WTC11 (cell line): ENCODE measurements at regions not wholly inside any gene's neighbourhood (a gene's known extent, or its start where the extent isn't known, plus 50 kb on each side); places are given as distances from the start of the nearest gene placed in this dataset.

Source experiments
- ATAC-seq: fragments of 200-7000 bp; cut with Tn5 transposase; 2 replicates; pipeline ENCODE4 v1.10.0; 2021; ENCODE audit warnings: mild to moderate bottlenecking, moderate library complexity
- CTCF ChIA-PET: fragments of 300-600 bp; sonication (Branson Sonifier 250); formaldehyde crosslinking; loops from one replicate; lab custom pipeline; 2021; ENCODE audit warnings: antibody characterized with exemption; lab: Charles Lee
- POLR2A ChIA-PET: fragments of 350-600 bp; sonication (Branson Sonifier 250); formaldehyde crosslinking; loops from one replicate; lab custom pipeline; 2021; ENCODE audit warnings: antibody characterized with exemption; lab: Charles Lee
- DNase-seq: peaks from one replicate; pipeline ENCODE4 v3.0.0; 2021; ENCODE audit warnings: low spot score
- H3K27ac Mint-ChIP-seq: 2 replicates; pipeline ENCODE4 v1.8.0; 2021; ENCODE audit warnings: mixed read lengths
- H3K27me3 Mint-ChIP-seq: 2 replicates; pipeline ENCODE4 v1.8.0; 2021; ENCODE audit warnings: low read depth, mild to moderate bottlenecking, moderate library complexity, mixed read lengths
- H3K36me3 Mint-ChIP-seq: 2 replicates; pipeline ENCODE4 v1.8.0; 2021; ENCODE audit warnings: mixed read lengths
- H3K4me1 Mint-ChIP-seq: 2 replicates; pipeline ENCODE4 v1.8.0; 2022; ENCODE audit warnings: mixed read lengths
- H3K4me3 Mint-ChIP-seq: 2 replicates; pipeline ENCODE4 v1.8.0; 2021; ENCODE audit warnings: mild to moderate bottlenecking, moderate library complexity, mixed read lengths
- H3K9me3 Mint-ChIP-seq: 2 replicates; pipeline ENCODE4 v1.8.0; 2021; ENCODE audit warnings: mixed read lengths
- CREM ChIP-seq: sonication (generic); formaldehyde crosslinking; IDR thresholded peaks from 2 replicates; pipeline ENCODE4 v1.8.1; 2022; ENCODE audit warnings: mild to moderate bottlenecking, missing genetic modification reagents, moderate library complexity
- E2F1 ChIP-seq: sonication (generic); formaldehyde crosslinking; IDR thresholded peaks from 2 replicates; pipeline ENCODE4 v1.8.0; 2022; ENCODE audit warnings: mild to moderate bottlenecking, missing genetic modification reagents
- ELF4 ChIP-seq: sonication (generic); formaldehyde crosslinking; IDR thresholded peaks from 2 replicates; pipeline ENCODE4 v1.8.1; 2022; ENCODE audit warnings: low read depth, mild to moderate bottlenecking, moderate library complexity, missing genetic modification reagents
- ESRRA ChIP-seq: sonication (generic); formaldehyde crosslinking; IDR thresholded peaks from 2 replicates; pipeline ENCODE4 v1.8.1; 2022; ENCODE audit warnings: mild to moderate bottlenecking, missing genetic modification reagents, borderline replicate concordance
- FOXP1 ChIP-seq: sonication (generic); formaldehyde crosslinking; IDR thresholded peaks from 2 replicates; pipeline ENCODE4 v1.8.0; 2022; ENCODE audit warnings: missing genetic modification reagents, mild to moderate bottlenecking, moderate library complexity, borderline replicate concordance
- GABPB1 ChIP-seq: sonication (generic); formaldehyde crosslinking; IDR thresholded peaks from 2 replicates; pipeline ENCODE4 v1.8.1; 2023; ENCODE audit warnings: mild to moderate bottlenecking, missing genetic modification reagents
- HMGA2 ChIP-seq: fragments of 250-450 bp; sonication (Bioruptor Pico); IDR thresholded peaks from 2 replicates; pipeline ENCODE4 v1.4.0; 2021; ENCODE audit warnings: mild to moderate bottlenecking, moderate library complexity
- KAT7 ChIP-seq: sonication (generic); formaldehyde crosslinking; IDR thresholded peaks from 2 replicates; pipeline ENCODE4 v1.8.1; 2023; ENCODE audit warnings: missing genetic modification reagents, mild to moderate bottlenecking, borderline replicate concordance
- NFYB ChIP-seq: sonication (generic); formaldehyde crosslinking; conservative IDR thresholded peaks from 2 replicates; pipeline ENCODE4 v1.8.0; 2022; ENCODE audit warnings: low read depth, missing genetic modification reagents
- OVOL2 ChIP-seq: fragments of 250-450 bp; sonication (Bioruptor Pico); IDR thresholded peaks from 2 replicates; pipeline ENCODE4 v1.9.0; 2021; ENCODE audit warnings: mild to moderate bottlenecking, borderline replicate concordance
- PRRX2 ChIP-seq: fragments of 250-450 bp; sonication (Bioruptor Pico); IDR thresholded peaks from 2 replicates; pipeline ENCODE4 v1.8.0; 2021; ENCODE audit warnings: mild to moderate bottlenecking
- RORB ChIP-seq: fragments of 250-450 bp; sonication (Bioruptor Pico); IDR thresholded peaks from 2 replicates; pipeline ENCODE4 v1.9.0; 2021; ENCODE audit warnings: mild to moderate bottlenecking
- SOX15 ChIP-seq: fragments of 250-450 bp; sonication (Bioruptor Pico); IDR thresholded peaks from 2 replicates; pipeline ENCODE4 v1.9.0; 2021; ENCODE audit warnings: mild to moderate bottlenecking
- SP1 ChIP-seq: sonication (generic); formaldehyde crosslinking; conservative IDR thresholded peaks from 2 replicates; pipeline ENCODE4 v1.8.1; 2022; ENCODE audit warnings: missing genetic modification reagents
- TCF7 ChIP-seq: sonication (generic); formaldehyde crosslinking; IDR thresholded peaks from 2 replicates; pipeline ENCODE4 v1.8.0; 2022; ENCODE audit warnings: mild to moderate bottlenecking, low read depth, missing genetic modification reagents, moderate library complexity
- TEAD4 ChIP-seq: sonication (generic); formaldehyde crosslinking; IDR thresholded peaks from 2 replicates; pipeline ENCODE4 v1.8.0; 2022; ENCODE audit warnings: mild to moderate bottlenecking, missing genetic modification reagents
- ZNF416 ChIP-seq: fragments of 250-450 bp; sonication (Bioruptor Pico); IDR thresholded peaks from 2 replicates; pipeline ENCODE4 v1.9.0; 2021; ENCODE audit warnings: mild to moderate bottlenecking, inconsistent platforms
- TF ChIP-seq, protein P1 (sequence below): sonication (generic); formaldehyde crosslinking; IDR thresholded peaks from 2 replicates; pipeline ENCODE4 v1.8.1; 2022; ENCODE audit warnings: low read depth, mild to moderate bottlenecking, moderate library complexity, missing genetic modification reagents, borderline replicate concordance
- TF ChIP-seq, protein P2 (sequence below): fragments of 250-450 bp; sonication (Bioruptor Pico); IDR thresholded peaks from 2 replicates; pipeline ENCODE4 v1.9.0; 2021; ENCODE audit warnings: moderate library complexity, mild to moderate bottlenecking, inconsistent platforms, borderline replicate concordance
- TF ChIP-seq, protein P3 (sequence below): sonication (generic); formaldehyde crosslinking; IDR thresholded peaks from 2 replicates; pipeline ENCODE4 v1.8.1; 2022; ENCODE audit warnings: mild to moderate bottlenecking, moderate library complexity, missing genetic modification reagents
- TF ChIP-seq, protein P4 (sequence below): sonication (generic); formaldehyde crosslinking; IDR thresholded peaks from 2 replicates; pipeline ENCODE4 v1.8.0; 2022; ENCODE audit warnings: mild to moderate bottlenecking, missing genetic modification reagents
- TF ChIP-seq, protein P5 (sequence below): fragments of 250-450 bp; sonication (Bioruptor Pico); IDR thresholded peaks from 2 replicates; pipeline ENCODE4 v1.8.0; 2021; ENCODE audit warnings: mild to moderate bottlenecking

GRCh38 chr4:153969542-153969941 lies 180.7 kb upstream of the SFRP2 start:
- Mint-ChIP-seq H3K4me1 (no peaks in the 10 kb centered on the region), H3K4me3 (no peak overlapping the region), H3K27ac (no peak overlapping the region), H3K36me3 (peaks cover 13% of the 10 kb centered on the region), H3K9me3 (peaks cover 27% of the 10 kb centered on the region), H3K27me3 (peaks cover 3% of the 10 kb centered on the region; the same call in 1 of the 2 replicates)
- DNase-seq (no peak), ATAC-seq (no peak)
- ChIA-PET POLR2A (no interaction called here), CTCF (no interaction called here)
- no peak for TF ChIP-seq E2F1 (CRISPR knock-in tag)
- no peak for TF ChIP-seq FOXP1 (CRISPR knock-in tag)
- TF ChIP-seq PRRX2 (CRISPR knock-in tag) = no peak
- TF ChIP-seq, protein P1, sequence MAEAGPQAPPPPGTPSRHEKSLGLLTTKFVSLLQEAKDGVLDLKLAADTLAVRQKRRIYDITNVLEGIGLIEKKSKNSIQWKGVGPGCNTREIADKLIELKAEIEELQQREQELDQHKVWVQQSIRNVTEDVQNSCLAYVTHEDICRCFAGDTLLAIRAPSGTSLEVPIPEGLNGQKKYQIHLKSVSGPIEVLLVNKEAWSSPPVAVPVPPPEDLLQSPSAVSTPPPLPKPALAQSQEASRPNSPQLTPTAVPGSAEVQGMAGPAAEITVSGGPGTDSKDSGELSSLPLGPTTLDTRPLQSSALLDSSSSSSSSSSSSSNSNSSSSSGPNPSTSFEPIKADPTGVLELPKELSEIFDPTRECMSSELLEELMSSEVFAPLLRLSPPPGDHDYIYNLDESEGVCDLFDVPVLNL (CRISPR knock-in tag) = no peak
- no peak for TF ChIP-seq KAT7
- TF ChIP-seq NFYB (CRISPR knock-in tag) = no peak
- no peak for TF ChIP-seq RORB (CRISPR knock-in tag)
- TF ChIP-seq, protein P2, sequence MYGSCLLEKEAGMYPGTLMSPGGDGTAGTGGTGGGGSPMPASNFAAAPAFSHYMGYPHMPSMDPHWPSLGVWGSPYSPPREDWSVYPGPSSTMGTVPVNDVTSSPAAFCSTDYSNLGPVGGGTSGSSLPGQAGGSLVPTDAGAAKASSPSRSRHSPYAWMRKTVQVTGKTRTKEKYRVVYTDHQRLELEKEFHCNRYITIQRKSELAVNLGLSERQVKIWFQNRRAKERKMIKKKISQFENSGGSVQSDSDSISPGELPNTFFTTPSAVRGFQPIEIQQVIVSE (CRISPR knock-in tag) = no peak
- no peak for TF ChIP-seq GABPB1 (CRISPR knock-in tag)
- TF ChIP-seq, protein P3, sequence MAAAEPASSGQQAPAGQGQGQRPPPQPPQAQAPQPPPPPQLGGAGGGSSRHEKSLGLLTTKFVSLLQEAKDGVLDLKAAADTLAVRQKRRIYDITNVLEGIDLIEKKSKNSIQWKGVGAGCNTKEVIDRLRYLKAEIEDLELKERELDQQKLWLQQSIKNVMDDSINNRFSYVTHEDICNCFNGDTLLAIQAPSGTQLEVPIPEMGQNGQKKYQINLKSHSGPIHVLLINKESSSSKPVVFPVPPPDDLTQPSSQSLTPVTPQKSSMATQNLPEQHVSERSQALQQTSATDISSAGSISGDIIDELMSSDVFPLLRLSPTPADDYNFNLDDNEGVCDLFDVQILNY (CRISPR knock-in tag) = no peak
- no peak for TF ChIP-seq HMGA2 (CRISPR knock-in tag)
- TF ChIP-seq TEAD4 (CRISPR knock-in tag) = no peak
- TF ChIP-seq SP1 (CRISPR knock-in tag) = no peak
- TF ChIP-seq ZNF416 (CRISPR knock-in tag) = no peak

DNA sequence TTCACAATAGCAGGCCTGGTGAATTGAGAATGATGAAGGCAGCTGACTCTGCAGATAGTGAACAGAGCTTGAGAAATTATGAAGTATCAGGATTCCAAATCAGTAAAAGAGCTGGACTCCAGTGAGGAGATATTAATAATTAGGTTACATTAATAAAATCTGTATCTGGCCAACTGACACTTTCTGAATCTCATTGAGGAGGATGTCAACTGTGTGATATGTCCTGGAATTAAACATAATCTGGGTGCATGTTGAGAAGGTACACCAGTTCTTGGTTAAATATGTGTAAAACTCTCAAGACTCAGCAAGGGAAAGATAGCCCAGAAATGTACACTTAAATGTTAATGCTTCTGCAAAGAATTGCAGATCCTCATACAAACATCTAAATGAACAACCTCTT lies 177.8 kb upstream of the SFRP2 start:
- DNase-seq = no peak
- Mint-ChIP-seq H3K36me3 (no peaks in the 10 kb centered on the region), H3K27me3 (no peaks in the 10 kb centered on the region), H3K4me3 (no peak overlapping the region), H3K4me1 (no peaks in the 10 kb centered on the region), H3K27ac (no peak overlapping the region), H3K9me3 (peaks cover 3% of the 10 kb centered on the region; the same call in 1 of the 2 replicates)
- POLR2A ChIA-PET = no interaction called here
- no peak for ATAC-seq
- CTCF ChIA-PET = no interaction called here
- TF ChIP-seq SOX15 (CRISPR knock-in tag) = no peak
- TF ChIP-seq CREM (CRISPR knock-in tag) = no peak
- TF ChIP-seq, protein P4, sequence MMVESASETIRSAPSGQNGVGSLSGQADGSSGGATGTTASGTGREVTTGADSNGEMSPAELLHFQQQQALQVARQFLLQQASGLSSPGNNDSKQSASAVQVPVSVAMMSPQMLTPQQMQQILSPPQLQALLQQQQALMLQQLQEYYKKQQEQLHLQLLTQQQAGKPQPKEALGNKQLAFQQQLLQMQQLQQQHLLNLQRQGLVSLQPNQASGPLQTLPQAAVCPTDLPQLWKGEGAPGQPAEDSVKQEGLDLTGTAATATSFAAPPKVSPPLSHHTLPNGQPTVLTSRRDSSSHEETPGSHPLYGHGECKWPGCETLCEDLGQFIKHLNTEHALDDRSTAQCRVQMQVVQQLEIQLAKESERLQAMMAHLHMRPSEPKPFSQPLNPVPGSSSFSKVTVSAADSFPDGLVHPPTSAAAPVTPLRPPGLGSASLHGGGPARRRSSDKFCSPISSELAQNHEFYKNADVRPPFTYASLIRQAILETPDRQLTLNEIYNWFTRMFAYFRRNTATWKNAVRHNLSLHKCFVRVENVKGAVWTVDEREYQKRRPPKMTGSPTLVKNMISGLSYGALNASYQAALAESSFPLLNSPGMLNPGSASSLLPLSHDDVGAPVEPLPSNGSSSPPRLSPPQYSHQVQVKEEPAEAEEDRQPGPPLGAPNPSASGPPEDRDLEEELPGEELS (CRISPR knock-in tag) = no peak
- TF ChIP-seq ELF4 (CRISPR knock-in tag) = no peak
- no peak for TF ChIP-seq OVOL2 (CRISPR knock-in tag)
- no peak for TF ChIP-seq TEAD4 (CRISPR knock-in tag)
- no peak for TF ChIP-seq NFYB (CRISPR knock-in tag)
- no peak for TF ChIP-seq TCF7 (CRISPR knock-in tag)
- no peak for TF ChIP-seq ESRRA (CRISPR knock-in tag)
- TF ChIP-seq, protein P5, sequence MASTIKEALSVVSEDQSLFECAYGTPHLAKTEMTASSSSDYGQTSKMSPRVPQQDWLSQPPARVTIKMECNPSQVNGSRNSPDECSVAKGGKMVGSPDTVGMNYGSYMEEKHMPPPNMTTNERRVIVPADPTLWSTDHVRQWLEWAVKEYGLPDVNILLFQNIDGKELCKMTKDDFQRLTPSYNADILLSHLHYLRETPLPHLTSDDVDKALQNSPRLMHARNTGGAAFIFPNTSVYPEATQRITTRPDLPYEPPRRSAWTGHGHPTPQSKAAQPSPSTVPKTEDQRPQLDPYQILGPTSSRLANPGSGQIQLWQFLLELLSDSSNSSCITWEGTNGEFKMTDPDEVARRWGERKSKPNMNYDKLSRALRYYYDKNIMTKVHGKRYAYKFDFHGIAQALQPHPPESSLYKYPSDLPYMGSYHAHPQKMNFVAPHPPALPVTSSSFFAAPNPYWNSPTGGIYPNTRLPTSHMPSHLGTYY = no peak
